NCI-H2107 treated with DMSO at 0.1 percent for 48 hours (cell line): ENCODE measurements at regions not wholly inside any gene's neighbourhood (a gene's known extent, or its start where the extent isn't known, plus 50 kb on each side); places are given as distances from the start of the nearest gene placed in this dataset.

Experiments
- DNase-seq: peaks from one replicate; lab custom pipeline; 2025; ENCODE audit not compliant: unreplicated experiment; lab: John Stamatoyannopoulos, UW

- DNase-seq = no peak
Observed at GRCh38 chr5:74042559-74042958, 416.6 kb downstream of the ARHGEF28 start.

- no peak for DNase-seq
Observed at GRCh38 chr5:74041913-74042312, 415.9 kb downstream of the ARHGEF28 start.

GRCh38 chr5:74040811-74041491 is 415.0 kb downstream of the ARHGEF28 start:
- DNase-seq = no peak

GRCh38 chr5:74040065-74040551 is 414.1 kb downstream of the ARHGEF28 start:
- no peak for DNase-seq

- DNase-seq = no peak
Observed at GRCh38 chr5:74037321-74037720, 411.3 kb downstream of the ARHGEF28 start.

GRCh38 chr5:74035521-74035937 is 409.5 kb downstream of the ARHGEF28 start:
- DNase-seq = peak; percentile 3

- no peak for DNase-seq
Observed at GRCh38 chr5:74034733-74035132, 408.7 kb downstream of the ARHGEF28 start.

GRCh38 chr5:74032617-74033016 is 406.6 kb downstream of the ARHGEF28 start:
- no peak for DNase-seq

GRCh38 chr5:74031536-74031935 is 405.5 kb downstream of the ARHGEF28 start:
- no peak for DNase-seq

GRCh38 chr5:74030821-74031220 is 404.8 kb downstream of the ARHGEF28 start:
- no peak for DNase-seq

- DNase-seq = no peak
Observed at GRCh38 chr5:74030371-74030770, 404.4 kb downstream of the ARHGEF28 start.

GRCh38 chr5:74028976-74029375 is 403.0 kb downstream of the ARHGEF28 start:
- no peak for DNase-seq

- DNase-seq = no peak
Observed at GRCh38 chr5:74028406-74028805, 402.4 kb downstream of the ARHGEF28 start.

- no peak for DNase-seq
Observed at GRCh38 chr5:74027732-74028338, 401.8 kb downstream of the ARHGEF28 start.

- DNase-seq = no peak
Observed at GRCh38 chr5:74026310-74026709, 400.3 kb downstream of the ARHGEF28 start.

- DNase-seq = no peak
Observed at GRCh38 chr5:74021126-74021525, 395.1 kb downstream of the ARHGEF28 start.

GRCh38 chr5:74020503-74020902 is 394.5 kb downstream of the ARHGEF28 start:
- DNase-seq = peak; percentile 10

- DNase-seq = no peak
Observed at GRCh38 chr5:74019923-74020322, 393.9 kb downstream of the ARHGEF28 start.

GRCh38 chr5:74017786-74018211 is 391.8 kb downstream of the ARHGEF28 start:
- DNase-seq = peak; percentile 61

GRCh38 chr5:74017112-74017511 is 391.1 kb downstream of the ARHGEF28 start:
- DNase-seq = no peak

GRCh38 chr5:74016373-74016772 is 390.4 kb downstream of the ARHGEF28 start:
- DNase-seq = no peak

- no peak for DNase-seq
Observed at GRCh38 chr5:74015716-74016115, 389.7 kb downstream of the ARHGEF28 start.

GRCh38 chr5:74013222-74013621 is 387.2 kb downstream of the ARHGEF28 start:
- no peak for DNase-seq
